ENCODE measurements at regions not wholly inside any gene's neighbourhood (a gene's known extent, or its start where the extent isn't known, plus 50 kb on each side); places are given as distances from the start of the nearest gene placed in this dataset.

DNA sequence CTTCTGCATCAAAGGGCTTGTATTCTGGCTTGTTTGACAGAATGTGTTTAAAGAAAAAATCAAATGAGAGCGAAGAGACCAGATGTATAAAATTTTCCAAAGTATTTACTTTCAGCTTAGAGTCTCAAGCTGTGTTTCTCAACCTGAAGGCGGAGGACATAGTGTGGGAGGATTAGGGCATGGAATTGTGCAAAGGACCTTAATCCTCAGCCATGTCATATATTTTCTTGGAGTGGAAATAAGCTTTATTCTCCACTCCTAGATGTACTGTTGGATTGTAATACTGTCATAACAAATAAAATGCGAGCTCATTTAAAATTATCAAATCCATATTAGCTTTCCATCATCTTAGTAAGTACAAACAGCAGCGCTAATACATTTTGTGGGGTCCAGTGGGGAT is 154.0 kb downstream of the PAH start:
- TF ChIP-seq, protein P1, sequence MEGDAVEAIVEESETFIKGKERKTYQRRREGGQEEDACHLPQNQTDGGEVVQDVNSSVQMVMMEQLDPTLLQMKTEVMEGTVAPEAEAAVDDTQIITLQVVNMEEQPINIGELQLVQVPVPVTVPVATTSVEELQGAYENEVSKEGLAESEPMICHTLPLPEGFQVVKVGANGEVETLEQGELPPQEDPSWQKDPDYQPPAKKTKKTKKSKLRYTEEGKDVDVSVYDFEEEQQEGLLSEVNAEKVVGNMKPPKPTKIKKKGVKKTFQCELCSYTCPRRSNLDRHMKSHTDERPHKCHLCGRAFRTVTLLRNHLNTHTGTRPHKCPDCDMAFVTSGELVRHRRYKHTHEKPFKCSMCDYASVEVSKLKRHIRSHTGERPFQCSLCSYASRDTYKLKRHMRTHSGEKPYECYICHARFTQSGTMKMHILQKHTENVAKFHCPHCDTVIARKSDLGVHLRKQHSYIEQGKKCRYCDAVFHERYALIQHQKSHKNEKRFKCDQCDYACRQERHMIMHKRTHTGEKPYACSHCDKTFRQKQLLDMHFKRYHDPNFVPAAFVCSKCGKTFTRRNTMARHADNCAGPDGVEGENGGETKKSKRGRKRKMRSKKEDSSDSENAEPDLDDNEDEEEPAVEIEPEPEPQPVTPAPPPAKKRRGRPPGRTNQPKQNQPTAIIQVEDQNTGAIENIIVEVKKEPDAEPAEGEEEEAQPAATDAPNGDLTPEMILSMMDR (IDR thresholded peaks at IDR 0.05): no peak
- TF ChIP-seq POLR2A (IDR thresholded peaks at IDR 0.05): no peak

Data from lower leg skin (tissue), 3 donors.